Nephron (organoid): ENCODE measurements at regions not wholly inside any gene's neighbourhood (a gene's known extent, or its start where the extent isn't known, plus 50 kb on each side); places are given as distances from the start of the nearest gene placed in this dataset.

Experiments used
- H3K27ac Mint-ChIP-seq, 3 experiments: 2 replicates each; pipeline ENCODE4 v1.8.0; 2020; ENCODE audit warnings: mixed read lengths in 3 of 3, mild to moderate bottlenecking in 2 of 3, moderate library complexity in 1 of 3
- H3K27me3 Mint-ChIP-seq: 2 replicates; pipeline ENCODE4 v1.8.0; 2021; ENCODE audit warnings: low read depth, mild to moderate bottlenecking, moderate library complexity, mixed read lengths
- H3K36me3 Mint-ChIP-seq: 2 replicates; pipeline ENCODE4 v1.8.0; 2020; ENCODE audit warnings: low read depth, mixed read lengths
- H3K4me1 Mint-ChIP-seq: 2 replicates; pipeline ENCODE4 v1.8.0; 2020; ENCODE audit warnings: mixed read lengths
- H3K4me3 Mint-ChIP-seq, 3 experiments: 2 replicates each; pipeline ENCODE4 v1.8.0; 2020; ENCODE audit warnings: mild to moderate bottlenecking in 3 of 3, mixed read lengths in 3 of 3, moderate library complexity in 2 of 3
- H3K9me3 Mint-ChIP-seq: 2 replicates; pipeline ENCODE4 v1.8.0; 2020; ENCODE audit warnings: mixed read lengths
- CTCF ChIP-seq, 3 experiments: fragments of 200-600 bp; sonication (generic); IDR thresholded peaks; one replicate each; pipeline ENCODE4 v1.5.0; 2021; ENCODE audit warnings: antibody characterized with exemption in 3 of 3; ENCODE audit not compliant: unreplicated experiment in 3 of 3

GRCh38 chr14:97385727-97386126, 588.5 kb downstream of the VRK1 start:
- TF ChIP-seq CTCF (IDR thresholded peaks at IDR 0.05; ENCODE audit: unreplicated experiment in 3 of 3), result no peak
- Mint-ChIP-seq H3K27me3 (peaks cover 9% of the 10 kb centered on the region), H3K27ac (no peak overlapping the region), H3K36me3 (no peaks in the 10 kb centered on the region), H3K9me3 (no peaks in the 10 kb centered on the region), H3K4me3 (no peak overlapping the region), H3K4me1 (peaks cover 10% of the 10 kb centered on the region)

GRCh38 chr14:97387252-97387874, 590.2 kb downstream of the VRK1 start:
- Mint-ChIP-seq H3K27ac (no peak overlapping the region), H3K9me3 (no peaks in the 10 kb centered on the region), H3K4me3 (no peak overlapping the region), H3K4me1 (peaks cover 10% of the 10 kb centered on the region), H3K36me3 (no peaks in the 10 kb centered on the region), H3K27me3 (peaks cover 9% of the 10 kb centered on the region)
- no peak for TF ChIP-seq CTCF (IDR thresholded peaks at IDR 0.05; ENCODE audit: unreplicated experiment in 3 of 3)

- no peak for TF ChIP-seq CTCF (IDR thresholded peaks at IDR 0.05; ENCODE audit: unreplicated experiment in 3 of 3)
- Mint-ChIP-seq H3K9me3 (no peaks in the 10 kb centered on the region), H3K4me1 (peaks cover 10% of the 10 kb centered on the region), H3K4me3 (no peak overlapping the region), H3K27ac (no peak overlapping the region), H3K36me3 (no peaks in the 10 kb centered on the region), H3K27me3 (peaks cover 9% of the 10 kb centered on the region)
These were observed 591.2 kb downstream of the VRK1 start for GRCh38 chr14:97388408-97388807.

GRCh38 chr14:97390096-97390724, 593.0 kb downstream of the VRK1 start:
- Mint-ChIP-seq H3K9me3 (no peaks in the 10 kb centered on the region), H3K36me3 (no peaks in the 10 kb centered on the region), H3K4me3 (no peak overlapping the region), H3K27ac (peak overlapping the region in 2 of 3 experiments; percentile 43 to 66), H3K27me3 (peaks cover 9% of the 10 kb centered on the region), H3K4me1 (peaks cover 10% of the 10 kb centered on the region)
- TF ChIP-seq CTCF (IDR thresholded peaks at IDR 0.05; ENCODE audit: unreplicated experiment in 3 of 3), result no peak

- peaks cover 10% of the 10 kb centered on the region for H3K4me1 Mint-ChIP-seq
- no peak overlapping the region for H3K4me3 Mint-ChIP-seq
- no peak overlapping the region for H3K27ac Mint-ChIP-seq
- H3K36me3 Mint-ChIP-seq, result no peaks in the 10 kb centered on the region
- H3K9me3 Mint-ChIP-seq, result no peaks in the 10 kb centered on the region
- peaks cover 9% of the 10 kb centered on the region for H3K27me3 Mint-ChIP-seq
- TF ChIP-seq CTCF (IDR thresholded peaks at IDR 0.05; ENCODE audit: unreplicated experiment in 3 of 3), result no peak
These were observed 596.1 kb downstream of the VRK1 start for GRCh38 chr14:97393244-97393643.

- Mint-ChIP-seq H3K27ac (no peak overlapping the region), H3K9me3 (no peaks in the 10 kb centered on the region), H3K36me3 (no peaks in the 10 kb centered on the region), H3K4me1 (peaks cover 6% of the 10 kb centered on the region), H3K4me3 (no peak overlapping the region), H3K27me3 (peaks cover 9% of the 10 kb centered on the region)
- TF ChIP-seq CTCF (IDR thresholded peaks at IDR 0.05; ENCODE audit: unreplicated experiment in 3 of 3), result no peak
These were observed 597.9 kb downstream of the VRK1 start for GRCh38 chr14:97395068-97395467.
